Dendritic cell treated with granulocyte-macrophage colony-stimulating factor and Interleukin-4, amounts not matched to agents 40 ng/mL and 50 ng/mL, for 4 days (primary cell): ENCODE measurements at regions not wholly inside any gene's neighbourhood (a gene's known extent, or its start where the extent isn't known, plus 50 kb on each side); places are given as distances from the start of the nearest gene placed in this dataset.

Experiments
- H3K27ac Mint-ChIP-seq: one replicate; pipeline ENCODE4 v1.8.0; 2022; ENCODE audit warnings: mild to moderate bottlenecking, mixed read lengths
- H3K27me3 Mint-ChIP-seq: one replicate; pipeline ENCODE4 v1.8.0; 2022; ENCODE audit warnings: mild to moderate bottlenecking, mixed read lengths
- H3K36me3 Mint-ChIP-seq: one replicate; pipeline ENCODE4 v1.8.0; 2022; ENCODE audit warnings: low read depth, mixed read lengths
- H3K4me1 Mint-ChIP-seq: one replicate; pipeline ENCODE4 v1.8.0; 2022; ENCODE audit warnings: low read depth, mixed read lengths
- H3K4me3 Mint-ChIP-seq: one replicate; pipeline ENCODE4 v1.8.0; 2022; ENCODE audit warnings: mild to moderate bottlenecking, moderate library complexity, mixed read lengths
- H3K9me3 Mint-ChIP-seq: one replicate; pipeline ENCODE4 v1.8.0; 2022; ENCODE audit warnings: mixed read lengths
- intact Hi-C: fragments of 100-400 bp; cut with micrococcal nuclease; formaldehyde crosslinking; loops from one replicate; pipeline ENCODE4 v1.15.0; 2022

DNA sequence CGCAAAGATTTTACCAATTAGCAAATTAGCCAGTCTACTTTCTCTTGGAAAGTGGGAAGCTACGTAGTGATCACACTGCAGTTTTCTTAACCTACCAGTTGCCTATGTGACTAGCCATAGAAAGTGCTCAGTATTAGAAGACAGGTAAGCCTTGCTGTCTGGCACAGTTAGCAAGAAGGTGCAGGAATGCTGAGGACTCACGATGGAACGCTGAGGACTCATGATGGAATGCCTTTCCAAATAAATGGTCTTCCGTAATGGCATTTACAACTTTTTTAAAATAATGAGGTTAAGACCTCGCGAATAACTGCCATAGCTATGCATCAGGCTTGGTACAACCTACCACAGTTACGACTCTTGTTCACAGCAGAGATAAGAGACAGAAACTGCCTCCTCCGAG is 1645.6 kb upstream of the MIR17HG start:
- H3K4me3 Mint-ChIP-seq = no peak overlapping the region
- H3K27me3 Mint-ChIP-seq = no peaks in the 10 kb centered on the region
- H3K36me3 Mint-ChIP-seq = no peaks in the 10 kb centered on the region
- no peaks in the 10 kb centered on the region for H3K4me1 Mint-ChIP-seq
- no peak overlapping the region for H3K27ac Mint-ChIP-seq
- intact Hi-C loops = no loop called here
- peaks cover 21% of the 10 kb centered on the region for H3K9me3 Mint-ChIP-seq

DNA sequence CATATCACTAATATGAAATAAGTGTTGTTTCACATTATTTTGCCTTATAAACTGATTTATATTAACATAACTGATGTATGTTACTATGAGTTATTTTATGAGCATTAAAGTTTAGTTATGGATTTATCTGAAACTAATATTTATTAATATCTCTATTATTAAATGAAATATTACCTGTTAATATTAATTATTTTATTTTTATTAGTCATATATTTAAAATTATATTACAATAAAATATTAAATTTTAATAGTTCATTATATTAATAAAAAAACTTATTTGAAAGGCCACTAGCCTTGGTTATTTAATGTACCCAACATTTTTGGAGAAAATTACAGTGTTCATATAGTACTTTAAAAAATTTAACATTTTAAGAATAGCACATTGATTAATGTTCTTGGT is 1643.4 kb upstream of the MIR17HG start:
- no peak overlapping the region for H3K4me3 Mint-ChIP-seq
- intact Hi-C loops = no loop called here
- no peaks in the 10 kb centered on the region for H3K27me3 Mint-ChIP-seq
- no peaks in the 10 kb centered on the region for H3K36me3 Mint-ChIP-seq
- no peaks in the 10 kb centered on the region for H3K4me1 Mint-ChIP-seq
- H3K9me3 Mint-ChIP-seq = peaks cover 28% of the 10 kb centered on the region
- no peak overlapping the region for H3K27ac Mint-ChIP-seq

DNA sequence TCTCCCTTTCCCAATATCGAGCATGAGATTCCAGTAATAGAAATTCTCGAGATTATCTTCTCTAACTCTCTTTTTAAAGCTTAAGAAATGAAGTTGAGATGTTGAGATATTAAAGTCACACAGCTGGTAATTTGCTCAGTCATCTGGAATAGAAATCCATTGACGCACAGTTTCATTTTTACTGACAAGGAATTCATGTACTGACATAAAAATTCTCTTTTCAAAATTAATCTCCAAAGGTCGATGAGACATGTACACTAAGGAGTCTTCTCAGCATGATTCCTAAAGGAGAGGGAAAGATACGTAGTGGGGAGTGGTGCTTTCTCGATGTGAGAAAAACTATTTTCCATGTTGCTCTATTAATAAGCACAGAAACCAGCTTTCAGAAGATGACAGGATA is 1639.5 kb upstream of the MIR17HG start:
- H3K27ac Mint-ChIP-seq = no peak overlapping the region
- intact Hi-C loops = no loop called here
- H3K27me3 Mint-ChIP-seq = no peaks in the 10 kb centered on the region
- peaks cover 27% of the 10 kb centered on the region for H3K9me3 Mint-ChIP-seq
- H3K36me3 Mint-ChIP-seq = no peaks in the 10 kb centered on the region
- no peaks in the 10 kb centered on the region for H3K4me1 Mint-ChIP-seq
- H3K4me3 Mint-ChIP-seq = no peak overlapping the region

DNA sequence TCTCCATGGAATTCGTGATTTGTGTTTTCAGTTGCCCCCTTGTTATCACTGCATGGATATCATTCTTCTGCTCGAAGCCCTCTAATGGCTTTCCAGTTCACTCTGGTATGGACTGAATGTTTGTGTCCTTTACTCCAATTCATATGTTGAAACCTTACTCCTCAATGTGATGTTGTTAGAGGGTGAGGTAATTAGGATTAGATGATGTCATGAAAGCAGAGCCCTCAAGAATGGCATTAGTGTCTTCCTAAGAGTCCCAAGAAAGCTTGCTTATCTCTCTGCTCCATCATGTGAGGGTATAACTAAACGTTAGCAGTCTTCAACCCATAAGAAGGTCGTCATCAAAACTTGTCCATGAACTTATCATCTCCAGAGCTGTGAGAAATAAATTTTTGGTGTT is 1626.3 kb upstream of the MIR17HG start:
- Mint-ChIP-seq H3K27ac (no peak overlapping the region), H3K9me3 (peaks cover 51% of the 10 kb centered on the region), H3K4me1 (no peaks in the 10 kb centered on the region), H3K36me3 (no peaks in the 10 kb centered on the region), H3K4me3 (no peak overlapping the region), H3K27me3 (no peaks in the 10 kb centered on the region)
- intact Hi-C loops = no loop called here

DNA sequence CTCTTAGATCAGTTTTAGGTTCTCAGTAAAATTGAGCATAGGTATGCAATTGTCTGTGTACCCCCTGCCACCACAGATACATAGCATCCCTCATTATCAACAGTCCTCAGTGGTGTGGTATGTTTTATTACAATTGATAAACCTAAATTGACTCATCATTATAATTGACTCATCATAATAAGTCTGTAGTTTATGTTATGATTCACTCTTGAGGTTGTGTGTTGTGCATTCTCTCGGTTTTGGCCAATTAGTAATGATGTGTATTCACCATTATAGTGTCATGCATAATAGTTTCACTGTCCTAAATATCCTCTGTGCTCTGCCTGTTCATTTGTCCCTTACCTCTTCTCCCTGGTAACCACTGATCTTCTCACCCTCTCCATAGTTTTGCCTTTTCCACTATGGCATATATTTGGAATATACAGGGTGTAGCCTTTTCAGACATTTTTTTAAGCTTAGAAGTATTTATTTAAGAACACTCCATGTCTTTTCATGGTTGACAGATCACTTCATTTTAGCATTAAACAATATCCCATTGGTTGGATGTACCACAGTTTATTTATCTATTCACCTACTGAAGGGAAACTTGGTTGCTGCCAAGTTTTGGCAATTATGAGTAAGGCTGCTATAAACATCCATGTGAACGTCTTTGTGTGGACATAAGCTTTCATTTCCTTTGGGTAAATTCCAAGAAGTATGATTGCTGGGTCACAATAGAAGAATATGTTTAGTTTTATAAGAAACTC is 1620.6 kb upstream of the MIR17HG start:
- no peak overlapping the region for H3K27ac Mint-ChIP-seq
- H3K9me3 Mint-ChIP-seq = peaks cover 20% of the 10 kb centered on the region
- H3K27me3 Mint-ChIP-seq = no peaks in the 10 kb centered on the region
- no peaks in the 10 kb centered on the region for H3K36me3 Mint-ChIP-seq
- H3K4me1 Mint-ChIP-seq = no peaks in the 10 kb centered on the region
- no peak overlapping the region for H3K4me3 Mint-ChIP-seq
- intact Hi-C loops = no loop called here

DNA sequence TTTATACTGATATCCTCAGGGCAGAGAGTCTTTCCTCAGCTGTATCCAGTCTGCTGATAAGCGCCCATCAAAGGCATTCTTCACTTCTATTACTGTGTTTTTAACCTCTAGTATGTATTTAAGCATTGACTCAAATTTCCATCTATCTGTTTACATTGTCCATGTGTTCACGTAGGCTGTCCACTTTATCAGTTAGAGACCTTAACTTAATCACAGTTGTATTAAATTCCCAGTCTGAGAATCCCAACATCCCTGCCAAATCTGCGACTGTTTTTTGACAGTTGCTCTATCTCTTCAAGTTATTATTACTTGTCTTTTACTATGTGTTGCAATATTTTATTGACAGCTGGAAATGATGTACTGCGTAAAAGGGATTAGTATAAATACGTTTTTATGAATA is 1613.7 kb upstream of the MIR17HG start:
- Mint-ChIP-seq H3K36me3 (no peaks in the 10 kb centered on the region), H3K27ac (no peak overlapping the region), H3K9me3 (peaks cover 27% of the 10 kb centered on the region), H3K4me3 (no peak overlapping the region), H3K27me3 (no peaks in the 10 kb centered on the region), H3K4me1 (no peaks in the 10 kb centered on the region)
- intact Hi-C loops = no loop called here

DNA sequence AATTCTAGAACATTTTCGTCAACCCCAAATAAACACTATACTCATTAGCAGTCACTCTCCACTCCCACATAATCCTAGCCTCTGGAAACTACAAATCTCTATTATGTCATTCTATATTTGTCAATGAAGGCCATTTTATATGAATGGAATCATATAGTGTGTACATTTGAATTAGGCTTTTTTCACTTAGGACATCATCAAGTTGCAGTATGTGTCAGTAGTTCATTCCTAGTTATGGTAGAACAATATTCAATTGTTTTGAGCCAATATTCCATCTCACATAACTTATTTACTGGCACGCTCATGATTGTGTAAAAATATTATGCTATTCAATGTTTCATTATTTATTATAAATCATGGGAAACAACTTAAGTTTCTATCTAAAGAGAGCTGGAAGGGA is 1610.4 kb upstream of the MIR17HG start:
- H3K9me3 Mint-ChIP-seq = peaks cover 20% of the 10 kb centered on the region
- no peaks in the 10 kb centered on the region for H3K4me1 Mint-ChIP-seq
- no peak overlapping the region for H3K27ac Mint-ChIP-seq
- no peaks in the 10 kb centered on the region for H3K27me3 Mint-ChIP-seq
- intact Hi-C loops = no loop called here
- H3K4me3 Mint-ChIP-seq = no peak overlapping the region
- H3K36me3 Mint-ChIP-seq = no peaks in the 10 kb centered on the region

DNA sequence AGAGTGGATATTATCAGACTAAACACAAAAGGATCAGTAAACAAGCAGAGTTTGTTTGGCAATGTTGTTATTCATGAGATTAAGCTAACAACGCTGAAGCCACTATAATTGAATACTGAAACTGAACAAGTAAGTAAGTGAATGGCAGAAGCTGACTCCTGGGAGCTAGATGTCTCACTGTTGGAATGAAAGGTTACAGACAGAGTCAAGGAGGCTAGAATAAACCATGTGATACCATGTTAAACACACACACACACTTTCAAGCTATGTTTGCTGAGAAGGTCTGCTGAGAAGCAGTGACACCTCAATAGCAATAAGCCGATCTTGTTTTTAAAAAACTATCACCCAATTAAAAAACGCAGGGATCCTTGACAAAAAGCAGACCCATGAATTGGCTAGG is 1609.4 kb upstream of the MIR17HG start:
- Mint-ChIP-seq H3K4me3 (no peak overlapping the region), H3K9me3 (peaks cover 10% of the 10 kb centered on the region), H3K4me1 (no peaks in the 10 kb centered on the region), H3K36me3 (no peaks in the 10 kb centered on the region), H3K27me3 (no peaks in the 10 kb centered on the region), H3K27ac (no peak overlapping the region)
- intact Hi-C loops = no loop called here

DNA sequence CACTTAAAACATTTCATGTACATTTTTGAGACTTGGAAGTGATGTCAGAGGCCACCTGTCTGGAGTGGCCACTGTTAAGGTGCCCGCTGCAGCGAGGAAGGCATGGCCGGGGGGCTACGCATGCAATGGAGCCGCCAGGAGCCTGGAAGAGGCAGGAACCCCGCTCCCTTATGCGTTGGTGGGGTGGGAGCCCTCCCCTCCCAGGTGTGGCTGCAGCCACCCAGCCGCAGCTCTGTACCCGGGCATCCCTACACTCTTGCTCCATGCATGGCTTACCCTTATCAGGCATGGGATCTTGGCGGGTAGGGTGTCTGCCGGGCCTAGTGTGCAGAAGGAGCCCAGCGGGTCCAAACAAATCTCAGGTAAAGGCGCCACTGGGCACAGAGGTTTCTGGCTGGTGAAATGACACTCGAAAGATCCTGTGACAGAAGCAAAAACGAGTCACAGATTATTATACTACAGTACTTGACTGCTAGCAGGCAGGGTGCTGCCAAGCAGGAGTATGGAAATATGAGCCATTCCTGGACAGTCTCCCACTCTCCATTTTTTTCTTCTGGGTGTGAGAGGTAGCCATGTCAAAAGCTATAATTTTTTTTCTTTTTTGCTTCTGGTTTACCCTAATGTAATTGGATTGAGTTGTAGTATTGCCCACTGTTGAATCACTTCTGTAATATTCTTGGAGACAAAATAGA is 1606.3 kb upstream of the MIR17HG start:
- H3K4me3 Mint-ChIP-seq = no peak overlapping the region
- H3K27me3 Mint-ChIP-seq = no peaks in the 10 kb centered on the region
- intact Hi-C loops = no loop called here
- H3K27ac Mint-ChIP-seq = no peak overlapping the region
- H3K36me3 Mint-ChIP-seq = no peaks in the 10 kb centered on the region
- H3K4me1 Mint-ChIP-seq = no peaks in the 10 kb centered on the region
- H3K9me3 Mint-ChIP-seq = no peaks in the 10 kb centered on the region

DNA sequence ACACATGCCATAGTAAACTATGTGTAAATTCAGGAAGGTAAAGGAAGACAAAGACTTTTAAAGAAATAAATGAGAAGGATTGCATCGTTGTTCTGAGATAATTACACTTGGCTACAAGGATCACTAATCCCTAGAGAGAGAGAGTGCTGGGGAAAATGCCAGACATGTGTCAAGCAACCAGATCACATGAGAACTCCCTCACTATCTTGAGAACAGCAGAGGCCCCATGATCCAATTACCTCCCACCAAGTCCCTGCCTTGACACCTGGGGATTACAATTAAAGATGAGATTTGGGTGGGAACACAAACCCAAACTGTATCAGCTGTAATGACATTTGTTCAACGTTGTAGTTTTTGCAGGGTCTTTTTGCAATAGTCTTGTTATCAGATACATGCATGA is 1600.9 kb upstream of the MIR17HG start:
- intact Hi-C loops = no loop called here
- H3K27ac Mint-ChIP-seq = no peak overlapping the region
- H3K27me3 Mint-ChIP-seq = no peaks in the 10 kb centered on the region
- no peak overlapping the region for H3K4me3 Mint-ChIP-seq
- H3K9me3 Mint-ChIP-seq = no peaks in the 10 kb centered on the region
- H3K4me1 Mint-ChIP-seq = no peaks in the 10 kb centered on the region
- no peaks in the 10 kb centered on the region for H3K36me3 Mint-ChIP-seq

DNA sequence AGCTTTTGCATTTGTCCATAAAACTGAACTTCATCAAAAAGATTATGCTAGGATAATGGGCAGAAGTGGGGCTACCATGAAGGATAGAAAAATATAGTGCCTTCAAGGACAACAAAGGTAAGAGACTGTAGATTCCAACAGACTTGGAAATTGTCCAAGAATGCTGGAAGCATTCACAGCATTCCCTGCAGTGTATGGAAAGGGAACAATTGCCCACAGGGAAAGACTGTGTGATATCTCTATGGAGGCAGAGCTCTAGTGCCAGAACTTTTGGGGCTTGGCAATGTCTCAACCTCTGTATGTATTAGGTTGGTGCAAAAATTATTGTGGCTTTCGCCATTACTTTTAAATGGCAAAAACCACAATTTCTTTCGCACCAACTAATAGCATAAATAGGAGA is 1598.8 kb upstream of the MIR17HG start:
- no peaks in the 10 kb centered on the region for H3K27me3 Mint-ChIP-seq
- H3K27ac Mint-ChIP-seq = no peak overlapping the region
- intact Hi-C loops = no loop called here
- H3K4me3 Mint-ChIP-seq = no peak overlapping the region
- H3K4me1 Mint-ChIP-seq = no peaks in the 10 kb centered on the region
- H3K9me3 Mint-ChIP-seq = no peaks in the 10 kb centered on the region
- H3K36me3 Mint-ChIP-seq = no peaks in the 10 kb centered on the region

DNA sequence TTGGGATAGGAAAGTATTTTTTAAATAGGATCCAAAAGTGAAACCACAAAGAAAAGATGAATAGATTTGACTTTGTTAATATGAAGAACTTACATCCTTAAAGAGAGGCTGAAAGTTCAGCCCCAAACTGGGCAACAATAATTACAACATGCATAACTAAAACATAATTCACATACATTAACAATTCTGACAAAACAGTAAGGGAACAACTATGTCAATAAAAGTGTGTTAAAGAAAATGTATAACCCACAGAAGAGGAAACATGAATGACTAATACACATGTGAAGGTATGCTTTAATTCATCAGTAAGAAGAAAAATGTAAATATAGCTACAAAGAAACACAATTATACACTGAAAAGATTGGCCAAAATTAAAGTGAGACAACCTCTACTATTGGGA is 1597.6 kb upstream of the MIR17HG start:
- no peak overlapping the region for H3K27ac Mint-ChIP-seq
- H3K27me3 Mint-ChIP-seq = no peaks in the 10 kb centered on the region
- H3K4me1 Mint-ChIP-seq = no peaks in the 10 kb centered on the region
- intact Hi-C loops = no loop called here
- H3K36me3 Mint-ChIP-seq = no peaks in the 10 kb centered on the region
- H3K9me3 Mint-ChIP-seq = no peaks in the 10 kb centered on the region
- H3K4me3 Mint-ChIP-seq = no peak overlapping the region

DNA sequence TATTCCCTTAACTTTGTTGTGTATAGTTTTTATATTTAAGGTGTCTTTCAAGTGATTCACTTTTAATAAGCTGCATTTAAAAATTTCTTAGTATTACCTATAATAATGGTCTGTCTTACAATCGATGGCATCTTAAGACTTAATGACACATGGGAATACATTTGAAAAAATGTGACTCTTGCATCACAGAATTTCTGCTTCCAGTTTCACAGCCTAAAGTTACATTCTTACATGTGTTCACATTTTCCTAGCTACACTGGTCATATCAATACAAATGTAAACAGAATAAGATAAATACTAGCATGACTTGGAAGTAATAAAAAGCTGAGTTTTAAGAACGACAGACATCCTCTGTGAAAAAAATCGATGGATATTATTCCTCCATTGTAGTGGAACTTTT is 1597.1 kb upstream of the MIR17HG start:
- Mint-ChIP-seq H3K4me3 (no peak overlapping the region), H3K36me3 (no peaks in the 10 kb centered on the region), H3K4me1 (no peaks in the 10 kb centered on the region), H3K27me3 (no peaks in the 10 kb centered on the region), H3K9me3 (peaks cover 1% of the 10 kb centered on the region), H3K27ac (no peak overlapping the region)
- intact Hi-C loops = no loop called here

DNA sequence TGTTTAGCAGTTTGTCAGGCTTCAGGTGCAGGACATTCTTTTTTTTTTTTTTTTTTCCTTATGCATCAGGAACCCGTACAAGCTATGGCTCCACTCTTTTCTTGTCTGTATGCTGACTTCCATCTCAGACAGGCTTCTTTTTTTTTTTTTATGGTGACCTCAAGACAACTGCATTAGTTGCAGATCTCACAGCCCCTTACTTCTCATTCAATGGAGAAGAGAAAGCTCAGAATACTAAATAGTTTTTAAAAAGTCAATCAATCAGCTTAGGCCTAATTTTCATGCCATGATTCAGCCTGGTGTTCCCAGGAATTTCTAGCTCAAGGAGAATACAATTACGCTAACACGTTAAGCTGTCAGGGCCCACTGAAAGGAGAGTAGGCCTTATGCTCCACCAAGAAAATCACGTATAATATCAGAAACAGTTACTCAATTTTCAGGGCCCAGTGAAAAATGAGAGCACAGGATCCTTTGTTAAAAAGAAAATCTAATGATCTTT is 1596.0 kb upstream of the MIR17HG start:
- H3K36me3 Mint-ChIP-seq = no peaks in the 10 kb centered on the region
- H3K27me3 Mint-ChIP-seq = no peaks in the 10 kb centered on the region
- H3K27ac Mint-ChIP-seq = no peak overlapping the region
- peaks cover 12% of the 10 kb centered on the region for H3K9me3 Mint-ChIP-seq
- no peaks in the 10 kb centered on the region for H3K4me1 Mint-ChIP-seq
- no peak overlapping the region for H3K4me3 Mint-ChIP-seq
- intact Hi-C loops = no loop called here

DNA sequence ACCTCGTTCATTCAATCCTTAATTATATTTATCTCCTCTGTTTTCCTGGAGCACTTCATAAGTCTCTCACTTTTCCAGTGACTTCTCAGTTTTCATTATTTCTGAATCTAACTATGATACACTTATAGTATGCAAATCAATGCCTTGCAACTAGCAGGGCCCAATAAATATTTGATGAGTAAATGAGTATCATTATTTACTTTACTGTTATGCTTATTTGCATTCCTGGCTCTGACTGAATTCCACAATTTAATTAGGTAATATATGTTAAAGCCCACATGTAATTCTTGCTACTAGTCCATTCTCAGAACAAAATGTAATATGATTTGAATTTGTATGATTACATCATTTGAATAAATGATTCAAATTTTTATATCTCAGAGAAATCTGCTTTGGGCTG is 1595.1 kb upstream of the MIR17HG start:
- Mint-ChIP-seq H3K27ac (no peak overlapping the region), H3K36me3 (no peaks in the 10 kb centered on the region), H3K4me3 (no peak overlapping the region), H3K9me3 (peaks cover 14% of the 10 kb centered on the region), H3K4me1 (no peaks in the 10 kb centered on the region), H3K27me3 (no peaks in the 10 kb centered on the region)
- intact Hi-C loops = no loop called here
